Stomach (tissue), 8 donors: ENCODE measurements at regions not wholly inside any gene's neighbourhood (a gene's known extent, or its start where the extent isn't known, plus 50 kb on each side); places are given as distances from the start of the nearest gene placed in this dataset.

Experiments
- DNase-seq, 2 donors: peaks; one replicate each; pipeline versions ENCODE4 v3.0.0 to v3.0.0-alpha.2; 2013 to 2019
- H3K27ac ChIP-seq, 5 donors: fragments of 200-600 bp in 4 of 5; sonication (generic) in 4 of 5; one replicate each; pipeline ENCODE4 v1.5.1; 2013 to 2019; ENCODE audit warnings: mild to moderate bottlenecking in 1 of 5, moderate library complexity in 1 of 5
- H3K27me3 ChIP-seq, 3 donors: fragments of 200-600 bp; sonication (generic); one replicate each; pipeline ENCODE4 v1.5.1; 2017 to 2019; ENCODE audit warnings: mixed run types in 1 of 3
- H3K36me3 ChIP-seq, 4 donors: fragments of 200-600 bp; sonication (generic); 1 replicate in 3 of 4; 2 replicates in 1 of 4; pipeline ENCODE4 v1.5.1; 2016 to 2019
- H3K4me1 ChIP-seq, 4 donors: fragments of 200-600 bp; sonication (generic); one replicate each; pipeline ENCODE4 v1.5.1; 2016 to 2019
- H3K4me3 ChIP-seq, 4 donors: fragments of 200-600 bp; sonication (generic) in 3 of 4; one replicate each; pipeline ENCODE4 v1.5.1; 2016 to 2019; ENCODE audit warnings: mild to moderate bottlenecking in 1 of 4
- H3K9me3 ChIP-seq, 4 donors: fragments of 200-600 bp; sonication (generic); one replicate each; pipeline ENCODE4 v1.5.1; 2016 to 2019
- CTCF ChIP-seq, 7 experiments: fragments of 450-650 bp in 4 of 7; fragments of 200-600 bp in 3 of 7; sonication (generic) in 3 of 7; IDR thresholded peaks; one replicate each; pipeline ENCODE4 v1.5.1; 2016 to 2019; ENCODE audit warnings: antibody characterized with exemption in 7 of 7, control low read depth in 2 of 7, mild to moderate bottlenecking in 1 of 7
- EP300 ChIP-seq: sonication (generic); formaldehyde crosslinking; IDR thresholded peaks from one replicate; pipeline ENCODE4 v1.6.1; 2017; ENCODE audit warnings: antibody characterized with exemption
- POLR2A ChIP-seq, 4 donors: fragments of 450-650 bp; IDR thresholded peaks; one replicate each; pipeline ENCODE4 v1.6.1; 2016; ENCODE audit warnings: antibody characterized with exemption in 4 of 4, control low read depth in 2 of 4, mild to moderate bottlenecking in 1 of 4, moderate library complexity in 1 of 4
- POLR2AphosphoS5 ChIP-seq, 3 donors: sonication (generic); formaldehyde crosslinking; IDR thresholded peaks; one replicate each; pipeline ENCODE4 v1.6.1; 2016; ENCODE audit warnings: antibody characterized with exemption in 3 of 3
- WGBS, 5 donors: extraction: QIAGEN DNeasy Blood & Tissue Kit in 3 of 5; methylation state at CpG; one replicate each; pipeline versions ENCODE4 v1.1.5 to v1.1.7; 2013 to 2018; 5-methylcytosine and 5-hydroxymethylcytosine counted together
- intact Hi-C: fragments of 100-400 bp; cut with DNase I; formaldehyde crosslinking; loops from one replicate; pipeline ENCODE4 v1.15.1; 2023; ENCODE audit warnings: low total_unique reads
- donor health status: healthy with polysubstance abuse.
- donor health status: Bipolar disorder and iron deficiency.
- donor health status: healthy.

- 58 to 79% (median 71%) methylated on average over 1 of the region's 1 CpG for WGBS, 5 donors
These were observed 422.5 kb upstream of the FSTL5 start for GRCh38 chr4:162586266-162586665.

GRCh38 chr4:162582180-162582579 lies 418.4 kb upstream of the FSTL5 start:
- Histone ChIP-seq H3K4me3 (no peak overlapping the region), H3K36me3 (no peaks in the 10 kb centered on the region), H3K4me1 (no peaks in the 10 kb centered on the region), H3K27ac (no peak overlapping the region), H3K9me3 (no peaks in the 10 kb centered on the region), H3K27me3 (no peaks in the 10 kb centered on the region)
- DNase-seq: no peak
- intact Hi-C loops: no loop called here
- 57 to 85% (median 72%) methylated on average over 3 of the region's 3 CpGs for whole genome bisulfite sequencing, 5 donors
- no peak for TF ChIP-seq EP300
- TF ChIP-seq POLR2A (IDR thresholded peaks at IDR 0.05): no peak
- TF ChIP-seq CTCF (IDR thresholded peaks at IDR 0.05): no peak
- TF ChIP-seq POLR2AphosphoS5 (IDR thresholded peaks at IDR 0.05): no peak

More at GRCh38 chr4:162586266-162586665, 422.5 kb upstream of the FSTL5 start:
- Histone ChIP-seq H3K27ac (no peak overlapping the region), H3K4me3 (no peak overlapping the region), H3K9me3 (no peaks in the 10 kb centered on the region), H3K36me3 (no peaks in the 10 kb centered on the region), H3K27me3 (no peaks in the 10 kb centered on the region), H3K4me1 (no peaks in the 10 kb centered on the region)
- no peak for DNase-seq
- TF ChIP-seq POLR2A (IDR thresholded peaks at IDR 0.05) (no peak), EP300 (no peak), POLR2AphosphoS5 (IDR thresholded peaks at IDR 0.05) (no peak), CTCF (IDR thresholded peaks at IDR 0.05) (no peak)
- intact Hi-C loops: no loop called here

- H3K36me3 ChIP-seq: no peaks in the 10 kb centered on the region
- no peaks in the 10 kb centered on the region for H3K4me1 ChIP-seq
- WGBS, 5 donors: 43 to 65% (median 54%) methylated on average over 4 of the region's 4 CpGs
- H3K9me3 ChIP-seq: no peaks in the 10 kb centered on the region
- H3K27ac ChIP-seq: no peak overlapping the region
- TF ChIP-seq POLR2AphosphoS5 (IDR thresholded peaks at IDR 0.05) (no peak), POLR2A (IDR thresholded peaks at IDR 0.05) (no peak), EP300 (no peak), CTCF (IDR thresholded peaks at IDR 0.05) (no peak)
- H3K4me3 ChIP-seq: no peak overlapping the region
- DNase-seq: no peak
- H3K27me3 ChIP-seq: no peaks in the 10 kb centered on the region
- intact Hi-C loops: no loop called here
These were observed 401.9 kb upstream of the FSTL5 start for GRCh38 chr4:162565730-162566129.

- intact Hi-C loops: no loop called here
- no peaks in the 10 kb centered on the region for H3K4me1 ChIP-seq
- TF ChIP-seq CTCF (IDR thresholded peaks at IDR 0.05): no peak
- no peak for DNase-seq
- no peaks in the 10 kb centered on the region for H3K27me3 ChIP-seq
- no peak overlapping the region for H3K27ac ChIP-seq
- H3K36me3 ChIP-seq: no peaks in the 10 kb centered on the region
- H3K9me3 ChIP-seq: no peaks in the 10 kb centered on the region
- 79 to 97% (median 90%) methylated on average over 1 of the region's 1 CpG for WGBS, 5 donors
- no peak overlapping the region for H3K4me3 ChIP-seq
These were observed 396.3 kb upstream of the FSTL5 start for GRCh38 chr4:162560073-162560472.
